Large intestine (tissue), 3 donors: ENCODE measurements at regions not wholly inside any gene's neighbourhood (a gene's known extent, or its start where the extent isn't known, plus 50 kb on each side); places are given as distances from the start of the nearest gene placed in this dataset.
"Not testable (repeated sequence)": the region's sequence is repeated elsewhere in the genome, so short reads cannot be mapped to it uniquely, and the experiment has no call there.

Experiments used
- DNase-seq, 2 donors: peaks; one replicate each; pipeline versions ENCODE4 v3.0.0 to v3.0.0-alpha.2; 2013
- H3K27ac ChIP-seq: one replicate; pipeline ENCODE4 v1.5.1; 2013; ENCODE audit warnings: low read length
- H3K27me3 ChIP-seq: 2 replicates; pipeline ENCODE4 v1.6.1; 2013; ENCODE audit warnings: low read length; ENCODE audit not compliant: control insufficient read depth, insufficient read depth
- H3K36me3 ChIP-seq: 2 replicates; pipeline ENCODE4 v1.6.1; 2013; ENCODE audit warnings: low read length; ENCODE audit not compliant: control insufficient read depth, insufficient read depth
- H3K4me1 ChIP-seq: one replicate; pipeline ENCODE4 v1.6.1; 2013; ENCODE audit warnings: low read length; ENCODE audit not compliant: control insufficient read depth, insufficient read depth
- H3K4me3 ChIP-seq: one replicate; pipeline ENCODE4 v1.5.1; 2013; ENCODE audit warnings: low read length
- H3K9me3 ChIP-seq: one replicate; pipeline ENCODE4 v1.6.1; 2013; ENCODE audit warnings: mild to moderate bottlenecking, low read depth, low read length, moderate library complexity; ENCODE audit not compliant: control insufficient read depth
- WGBS: methylation state at CpG from one replicate; pipeline ENCODE4 v1.1.5; 2013; ENCODE audit warnings: low lambda C conversion rate; ENCODE audit not compliant: insufficient coverage; 5-methylcytosine and 5-hydroxymethylcytosine counted together

GRCh38 chr3:88996691-88997090 is 110.7 kb upstream of the EPHA3 start:
- H3K27me3 ChIP-seq, result no peaks in the 10 kb centered on the region
- H3K4me3 ChIP-seq, result no peak overlapping the region
- no peak overlapping the region for H3K27ac ChIP-seq
- WGBS, result no CpG with 5 or more reads among the region's 3 CpGs
- H3K36me3 ChIP-seq, result no peaks in the 10 kb centered on the region
- H3K4me1 ChIP-seq, result no peaks in the 10 kb centered on the region
- DNase-seq, result no peak
- no peaks in the 10 kb centered on the region for H3K9me3 ChIP-seq

- Histone ChIP-seq H3K27me3 (no peaks in the 10 kb centered on the region), H3K9me3 (no peaks in the 10 kb centered on the region), H3K4me3 (no peak overlapping the region), H3K36me3 (no peaks in the 10 kb centered on the region), H3K4me1 (no peaks in the 10 kb centered on the region), H3K27ac (no peak overlapping the region)
- no CpG with 5 or more reads among the region's 3 CpGs for WGBS
- DNase-seq, result no peak
These were observed 110.2 kb upstream of the EPHA3 start for GRCh38 chr3:88997260-88997659.

GRCh38 chr3:89000886-89001285 is 106.5 kb upstream of the EPHA3 start:
- 71% methylated on average over 1 of the region's 1 CpG for WGBS
- DNase-seq, result no peak

GRCh38 chr3:89002191-89002590 is 105.2 kb upstream of the EPHA3 start:
- Histone ChIP-seq H3K27ac (no peak overlapping the region), H3K9me3 (no peaks in the 10 kb centered on the region), H3K4me3 (no peak overlapping the region), H3K4me1 (no peaks in the 10 kb centered on the region), H3K36me3 (no peaks in the 10 kb centered on the region), H3K27me3 (no peaks in the 10 kb centered on the region)
- no peak for DNase-seq
- 85% methylated on average over 4 of the region's 5 CpGs for WGBS

More at GRCh38 chr3:89000886-89001285, 106.5 kb upstream of the EPHA3 start:
- Histone ChIP-seq H3K27ac (no peak overlapping the region), H3K9me3 (no peaks in the 10 kb centered on the region), H3K4me3 (no peak overlapping the region), H3K36me3 (no peaks in the 10 kb centered on the region), H3K4me1 (no peaks in the 10 kb centered on the region), H3K27me3 (no peaks in the 10 kb centered on the region)

GRCh38 chr3:89013536-89013935 is 93.9 kb upstream of the EPHA3 start:
- no peak for DNase-seq
- no peaks in the 10 kb centered on the region for H3K27me3 ChIP-seq
- H3K9me3 ChIP-seq, result no peaks in the 10 kb centered on the region
- H3K4me3 ChIP-seq, result no peak overlapping the region
- WGBS, result 83% methylated on average over 2 of the region's 3 CpGs
- no peak overlapping the region for H3K27ac ChIP-seq
- H3K36me3 ChIP-seq, result no peaks in the 10 kb centered on the region
- H3K4me1 ChIP-seq, result no peaks in the 10 kb centered on the region

GRCh38 chr3:89017531-89017930 is 89.9 kb upstream of the EPHA3 start:
- WGBS, result no CpG with 5 or more reads among the region's 1 CpG
- no peak overlapping the region for H3K27ac ChIP-seq
- H3K4me3 ChIP-seq, result no peak overlapping the region
- DNase-seq, result no peak
- no peaks in the 10 kb centered on the region for H3K4me1 ChIP-seq
- H3K36me3 ChIP-seq, result no peaks in the 10 kb centered on the region
- no peaks in the 10 kb centered on the region for H3K9me3 ChIP-seq
- H3K27me3 ChIP-seq, result no peaks in the 10 kb centered on the region

- Histone ChIP-seq H3K4me3 (no peak overlapping the region), H3K27me3 (no peaks in the 10 kb centered on the region), H3K4me1 (no peaks in the 10 kb centered on the region), H3K27ac (no peak overlapping the region), H3K9me3 (no peaks in the 10 kb centered on the region), H3K36me3 (no peaks in the 10 kb centered on the region)
- WGBS, result 79% methylated on average over 2 of the region's 4 CpGs
- DNase-seq, result no peak
These were observed 82.2 kb upstream of the EPHA3 start for GRCh38 chr3:89025185-89025584.

- no peak for DNase-seq
- Histone ChIP-seq H3K27me3 (no peaks in the 10 kb centered on the region), H3K27ac (no peak overlapping the region), H3K4me1 (no peaks in the 10 kb centered on the region), H3K4me3 (no peak overlapping the region), H3K9me3 (no peaks in the 10 kb centered on the region), H3K36me3 (no peaks in the 10 kb centered on the region)
- 100% methylated on average over 1 of the region's 1 CpG for WGBS
These were observed 74.9 kb upstream of the EPHA3 start for GRCh38 chr3:89032346-89033013.

GRCh38 chr3:89034723-89035122 is 72.7 kb upstream of the EPHA3 start:
- not testable (repeated sequence) for H3K4me3 ChIP-seq, DNase-seq, H3K27ac ChIP-seq, H3K36me3 ChIP-seq, H3K27me3 ChIP-seq, H3K9me3 ChIP-seq, H3K4me1 ChIP-seq
- WGBS, result no CpG with 5 or more reads among the region's 6 CpGs

GRCh38 chr3:89038869-89039268 is 68.6 kb upstream of the EPHA3 start:
- Histone ChIP-seq H3K27ac (no peak overlapping the region), H3K9me3 (no peaks in the 10 kb centered on the region), H3K4me1 (no peaks in the 10 kb centered on the region), H3K36me3 (no peaks in the 10 kb centered on the region), H3K27me3 (no peaks in the 10 kb centered on the region), H3K4me3 (no peak overlapping the region)
- DNase-seq, result no peak
- WGBS, result 0% methylated on average over 1 of the region's 1 CpG

- 64% methylated on average over 2 of the region's 3 CpGs for WGBS
- Histone ChIP-seq H3K27ac (no peak overlapping the region), H3K4me3 (no peak overlapping the region), H3K27me3 (no peaks in the 10 kb centered on the region), H3K4me1 (no peaks in the 10 kb centered on the region), H3K36me3 (no peaks in the 10 kb centered on the region), H3K9me3 (no peaks in the 10 kb centered on the region)
- DNase-seq, result no peak
These were observed 65.1 kb upstream of the EPHA3 start for GRCh38 chr3:89042236-89042835.
